H1 (cell line): ENCODE measurements at regions not wholly inside any gene's neighbourhood (a gene's known extent, or its start where the extent isn't known, plus 50 kb on each side); places are given as distances from the start of the nearest gene placed in this dataset.

Source experiments
- CTCF ChIA-PET: fragments of 300-600 bp; sonication (Branson Sonifier 250); formaldehyde crosslinking; loops from one replicate; lab custom pipeline; 2021; ENCODE audit not compliant: partially characterized antibody; lab: Charles Lee
- POLR2A ChIA-PET: fragments of 300-600 bp; sonication (Branson Sonifier 250); formaldehyde crosslinking; loops from one replicate; lab custom pipeline; 2021; ENCODE audit warnings: inconsistent platforms; ENCODE audit not compliant: partially characterized antibody; lab: Charles Lee
- DNase-seq, 2 experiments: peaks; one replicate each; pipeline versions ENCODE4 v3.0.0 to v3.0.0-alpha.2; 2010 to 2022; ENCODE audit warnings: low spot score in 2 of 2, low read depth in 1 of 2, mixed read lengths in 1 of 2
- FAIRE-seq: peaks from 2 replicates; lab custom pipeline; 2011; peaks lifted over from hg19 to GRCh38; lab: Jason Lieb, UNC
- H2AFZ ChIP-seq: 2 replicates; pipeline ENCODE4 v1.8.1; 2012; ENCODE audit warnings: low read length, inconsistent platforms
- H2AK5ac ChIP-seq: 2 replicates; pipeline ENCODE4 v1.6.1; 2013; ENCODE audit warnings: low read depth, low read length
- H2BK120ac ChIP-seq: replicated peaks from 2 replicates; pipeline ENCODE3; 2013; ENCODE audit warnings: low read depth, low read length, inconsistent platforms
- H2BK12ac ChIP-seq: 2 replicates; pipeline ENCODE4 v1.6.1; 2013; ENCODE audit warnings: low read depth, low read length
- H2BK15ac ChIP-seq: 2 replicates; pipeline ENCODE4 v1.6.1; 2013; ENCODE audit warnings: low read length
- H2BK20ac ChIP-seq: 2 replicates; pipeline ENCODE4 v1.6.1; 2013; ENCODE audit warnings: low read length
- H2BK5ac ChIP-seq: 2 replicates; pipeline ENCODE4 v1.6.1; 2013; ENCODE audit warnings: low read depth, low read length
- H3K14ac ChIP-seq: 2 replicates; pipeline ENCODE4 v1.6.1; 2013; ENCODE audit warnings: inconsistent platforms; ENCODE audit not compliant: insufficient read length
- H3K18ac ChIP-seq: 2 replicates; pipeline ENCODE4 v1.6.1; 2013; ENCODE audit warnings: low read length; ENCODE audit errors: extremely low read depth
- H3K23ac ChIP-seq: 2 replicates; pipeline ENCODE4 v1.6.1; 2013; ENCODE audit warnings: inconsistent platforms; ENCODE audit not compliant: insufficient read length
- H3K23me2 ChIP-seq: 2 replicates; pipeline ENCODE4 v1.6.1; 2013; ENCODE audit warnings: low read depth, low read length
- H3K27ac ChIP-seq: 2 replicates; pipeline ENCODE4 v1.6.1; 2011; ENCODE audit warnings: low read depth, low read length, inconsistent platforms
- H3K27me3 ChIP-seq, 4 experiments: replicated peaks in 1 of 4; 1 replicate in 1 of 4; 2 replicates in 3 of 4; pipeline versions ENCODE4 v1.6.1 to v1.8.1; 2011 to 2013; ENCODE audit warnings: low read length in 3 of 4, mild to moderate bottlenecking in 3 of 4, inconsistent platforms in 2 of 4, mixed read lengths in 2 of 4, moderate library complexity in 1 of 4; ENCODE audit not compliant: control insufficient read depth in 3 of 4, insufficient read depth in 3 of 4; ENCODE audit errors: extremely low read depth in 1 of 4
- H3K36me3 ChIP-seq, 4 experiments: 2 replicates each; pipeline versions ENCODE4 v1.6.1 to v1.8.1; 2011 to 2013; ENCODE audit warnings: mild to moderate bottlenecking in 4 of 4, low read length in 3 of 4, moderate library complexity in 2 of 4, control low read depth in 1 of 4, inconsistent platforms in 1 of 4; ENCODE audit not compliant: insufficient read depth in 4 of 4, control insufficient read depth in 2 of 4
- H3K4ac ChIP-seq: replicated peaks from 2 replicates; pipeline ENCODE3; 2013; ENCODE audit warnings: low read length, low read depth, mixed read lengths, inconsistent platforms; ENCODE audit not compliant: insufficient read length
- H3K4me1 ChIP-seq, 4 experiments: replicated peaks in 1 of 4; 1 replicate in 1 of 4; 2 replicates in 3 of 4; pipeline versions ENCODE4 v1.6.1 to v1.8.1; 2011 to 2013; ENCODE audit warnings: low read length in 3 of 4, inconsistent platforms in 2 of 4, mixed read lengths in 1 of 4; ENCODE audit not compliant: insufficient read depth in 4 of 4, control insufficient read depth in 3 of 4
- H3K4me2 ChIP-seq, 2 experiments: 2 replicates each; pipeline versions ENCODE4 v1.6.1 to v1.8.1; 2011 to 2013; ENCODE audit warnings: low read depth in 2 of 2, low read length in 2 of 2, control low read depth in 1 of 2, inconsistent platforms in 1 of 2, mild to moderate bottlenecking in 1 of 2; ENCODE audit not compliant: insufficient read depth in 1 of 2
- H3K4me3 ChIP-seq, 4 experiments: fragments of 200-600, 300-600 bp in 1 of 4; sonication (generic), shearing (Covaris generic), sonication (Bioruptor Twin) in 1 of 4; 2 replicates each; pipeline versions ENCODE4 v1.5.1 to v1.8.1; 2011 to 2016; ENCODE audit warnings: low read length in 4 of 4, low read depth in 3 of 4, control low read depth in 2 of 4, inconsistent platforms in 2 of 4, mild to moderate bottlenecking in 2 of 4, mixed read lengths in 1 of 4, moderate library complexity in 1 of 4; ENCODE audit not compliant: insufficient read depth in 2 of 4; ENCODE audit errors: extremely low read depth in 1 of 4
- H3K56ac ChIP-seq: replicated peaks from 2 replicates; pipeline ENCODE3; 2013; ENCODE audit warnings: low read depth, mild to moderate bottlenecking, mixed read lengths, low read length, inconsistent platforms; ENCODE audit not compliant: insufficient read length
- H3K79me1 ChIP-seq: 2 replicates; pipeline ENCODE4 v1.6.1; 2013; ENCODE audit warnings: low read depth, low read length, control low read depth
- H3K79me2 ChIP-seq, 2 experiments: 2 replicates each; pipeline versions ENCODE4 v1.6.1 to v1.8.1; 2012 to 2013; ENCODE audit warnings: low read length in 2 of 2, mild to moderate bottlenecking in 2 of 2, inconsistent platforms in 1 of 2; ENCODE audit not compliant: insufficient read depth in 2 of 2, control insufficient read depth in 1 of 2
- H3K9ac ChIP-seq, 4 experiments: replicated peaks in 1 of 4; 1 replicate in 1 of 4; 2 replicates in 3 of 4; pipeline versions ENCODE4 v1.6.1 to v1.8.1; 2011 to 2013; ENCODE audit warnings: low read depth in 3 of 4, low read length in 3 of 4, control low read depth in 2 of 4, mild to moderate bottlenecking in 2 of 4, moderate library complexity in 2 of 4, inconsistent platforms in 1 of 4; ENCODE audit errors: extremely low read depth in 1 of 4
- H3K9me3 ChIP-seq, 2 experiments: 2 replicates each; pipeline versions ENCODE4 v1.6.1 to v1.8.1; 2012 to 2013; ENCODE audit warnings: mild to moderate bottlenecking in 2 of 2, moderate library complexity in 2 of 2, control low read depth in 1 of 2, inconsistent platforms in 1 of 2, low read depth in 1 of 2, low read length in 1 of 2, mixed read lengths in 1 of 2; ENCODE audit not compliant: insufficient read depth in 2 of 2
- H4K20me1 ChIP-seq, 2 experiments: replicated peaks in 1 of 2; 2 replicates each; pipeline versions ENCODE3 to v1.8.1; 2011 to 2013; ENCODE audit warnings: inconsistent platforms in 2 of 2, low read length in 2 of 2, mild to moderate bottlenecking in 1 of 2; ENCODE audit not compliant: insufficient read depth in 2 of 2, control insufficient read depth in 1 of 2
- H4K5ac ChIP-seq: 2 replicates; pipeline ENCODE4 v1.6.1; 2013; ENCODE audit warnings: low read length, low read depth, mixed read lengths, inconsistent platforms; ENCODE audit not compliant: insufficient read length
- H4K8ac ChIP-seq: 2 replicates; pipeline ENCODE4 v1.8.0; 2013; ENCODE audit warnings: mild to moderate bottlenecking, moderate library complexity, low read length, inconsistent platforms; ENCODE audit not compliant: insufficient read depth; ENCODE audit errors: extremely low read depth
- H4K91ac ChIP-seq: replicated peaks from 2 replicates; pipeline ENCODE3; 2013; ENCODE audit warnings: low read length, mixed read lengths, inconsistent platforms; ENCODE audit not compliant: insufficient read length
- whole genome bisulfite sequencing, 2 experiments: shearing (Covaris generic) in 1 of 2; methylation state at CpG; one replicate each; pipeline versions ENCODE4 v1.1.6 to v1.1.7; 2013 to 2015; ENCODE audit warnings: low lambda C conversion rate in 2 of 2, mixed read lengths in 2 of 2, inconsistent platforms in 1 of 2, low coverage in 1 of 2, missing lambda C conversion rate in 1 of 2; ENCODE audit not compliant: insufficient replicate concordance in 2 of 2, insufficient coverage in 1 of 2, insufficient read length in 1 of 2; ENCODE audit errors: extremely low coverage in 1 of 2, missing lambda C conversion rate in 1 of 2; 5-methylcytosine and 5-hydroxymethylcytosine counted together
- TF ChIP-seq, protein P1 (sequence below): IDR thresholded peaks from 2 replicates; pipeline ENCODE4 v1.6.1; 2011; ENCODE audit warnings: low read depth, mild to moderate bottlenecking, low read length; ENCODE audit not compliant: insufficient read depth

DNA sequence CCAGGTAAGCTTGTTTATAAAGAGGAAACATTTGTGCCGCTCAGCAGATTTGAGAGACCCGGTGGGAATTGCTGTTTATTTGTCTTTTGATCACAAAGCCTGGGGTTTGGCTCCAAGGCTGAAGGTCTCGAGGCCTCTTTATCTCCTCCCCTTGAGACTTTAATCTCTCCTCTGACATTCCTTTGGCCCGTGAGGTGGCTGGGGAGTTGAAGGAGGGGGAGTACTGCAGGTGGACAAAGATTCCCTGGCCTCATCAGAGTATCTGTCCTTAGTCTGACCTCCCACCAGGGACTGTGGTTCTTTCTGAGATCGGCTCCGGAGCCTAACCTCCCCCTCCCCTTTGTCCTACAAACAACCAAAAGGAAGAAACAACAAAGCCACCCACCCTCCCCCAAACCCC, 216.5 kb downstream of the MID1IP1 start:
- H2BK12ac ChIP-seq = no peak overlapping the region
- H3K4me3 ChIP-seq = no peak overlapping the region
- TF ChIP-seq, protein P1, sequence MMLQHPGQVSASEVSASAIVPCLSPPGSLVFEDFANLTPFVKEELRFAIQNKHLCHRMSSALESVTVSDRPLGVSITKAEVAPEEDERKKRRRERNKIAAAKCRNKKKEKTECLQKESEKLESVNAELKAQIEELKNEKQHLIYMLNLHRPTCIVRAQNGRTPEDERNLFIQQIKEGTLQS = no peak
- no peaks in the 10 kb centered on the region for H3K79me2 ChIP-seq
- H4K5ac ChIP-seq = no peak overlapping the region
- no peaks in the 10 kb centered on the region for H3K23me2 ChIP-seq
- H3K9me3 ChIP-seq = no peaks in the 10 kb centered on the region
- no peak overlapping the region for H3K27ac ChIP-seq
- no peak overlapping the region for H3K14ac ChIP-seq
- H3K9ac ChIP-seq = no peak overlapping the region
- H3K27me3 ChIP-seq = no peaks in the 10 kb centered on the region
- no peak overlapping the region for H2BK5ac ChIP-seq
- H4K20me1 ChIP-seq = no peaks in the 10 kb centered on the region
- no peaks in the 10 kb centered on the region for H3K36me3 ChIP-seq
- no peak overlapping the region for H2AK5ac ChIP-seq
- H4K8ac ChIP-seq = no peak overlapping the region
- no peak overlapping the region for H3K4me2 ChIP-seq
- ChIA-PET CTCF (interaction anchor here (0.7 to 1.2 kb wide), 2 partner anchors 10 to 117 kb away, joined by 3 read pairs; no protein-coding TSS in a partner anchor), POLR2A (no interaction called here)
- H2BK15ac ChIP-seq = no peak overlapping the region
- DNase-seq (no peak), FAIRE-seq (no peak)
- no peak overlapping the region for H2BK20ac ChIP-seq
- H3K56ac ChIP-seq = no peak overlapping the region
- WGBS, 2 experiments = 94% methylated on average over 2 of the region's 6 CpGs; no CpG with 5 or more reads in 1 of the 2 experiments
- no peak overlapping the region for H4K91ac ChIP-seq
- H3K23ac ChIP-seq = no peak overlapping the region
- H3K4me1 ChIP-seq = peaks cover 0 to 5% (median 0%) of the 10 kb centered on the region in 4 experiments; a peak in 1 of 7 replicates
- H3K79me1 ChIP-seq = no peaks in the 10 kb centered on the region
- no peak overlapping the region for H3K18ac ChIP-seq
- no peak overlapping the region for H2BK120ac ChIP-seq
- H2AFZ ChIP-seq = no peak overlapping the region
- no peak overlapping the region for H3K4ac ChIP-seq
